Keratinocyte (primary cell): ENCODE measurements at regions not wholly inside any gene's neighbourhood (a gene's known extent, or its start where the extent isn't known, plus 50 kb on each side); places are given as distances from the start of the nearest gene placed in this dataset.

ENCODE experiments used
- DNase-seq: peaks from one replicate; pipeline ENCODE4 v3.0.0-alpha.2; 2011; ENCODE audit warnings: low read depth, missing footprints, low spot score
- FAIRE-seq: peaks from 2 replicates; lab custom pipeline; 2011; peaks lifted over from hg19 to GRCh38; lab: Jason Lieb, UNC
- H2AFZ ChIP-seq: 2 replicates; pipeline ENCODE4 v1.6.0; 2012; ENCODE audit warnings: low read length, control low read depth, inconsistent platforms; ENCODE audit not compliant: control insufficient read depth
- H3K27ac ChIP-seq: 2 replicates; pipeline ENCODE4 v1.5.1; 2011; ENCODE audit warnings: low read length; ENCODE audit not compliant: control insufficient read depth, insufficient read depth
- H3K27me3 ChIP-seq: 3 replicates; pipeline ENCODE4 v1.6.0; 2011; ENCODE audit warnings: low read length; ENCODE audit not compliant: control insufficient read depth, insufficient read depth; ENCODE audit errors: extremely low read depth
- H3K36me3 ChIP-seq, 2 experiments: 2 replicates in 1 of 2; 3 replicates in 1 of 2; pipeline ENCODE4 v1.5.1; 2011; ENCODE audit warnings: low read length in 2 of 2, mild to moderate bottlenecking in 1 of 2; ENCODE audit not compliant: control insufficient read depth in 2 of 2, insufficient read depth in 2 of 2; ENCODE audit errors: extremely low read depth in 1 of 2
- H3K4me1 ChIP-seq: 3 replicates; pipeline ENCODE4 v1.5.1; 2011; ENCODE audit warnings: low read length; ENCODE audit not compliant: control insufficient read depth, insufficient read depth; ENCODE audit errors: extremely low read depth
- H3K4me2 ChIP-seq: 3 replicates; pipeline ENCODE4 v1.6.0; 2011; ENCODE audit warnings: low read depth, low read length; ENCODE audit not compliant: control insufficient read depth, insufficient read depth; ENCODE audit errors: extremely low read depth
- H3K4me3 ChIP-seq, 3 experiments: fragments of 200-600 bp in 1 of 3; sonication (generic) in 1 of 3; 2 replicates in 2 of 3; 3 replicates in 1 of 3; pipeline ENCODE4 v1.5.1; 2011 to 2016; ENCODE audit warnings: low read length in 3 of 3, mild to moderate bottlenecking in 3 of 3, control low read depth in 2 of 3, inconsistent platforms in 1 of 3, low read depth in 1 of 3, mixed read lengths in 1 of 3, mixed run types in 1 of 3, moderate library complexity in 1 of 3; ENCODE audit not compliant: control insufficient read depth in 2 of 3, insufficient read depth in 2 of 3; ENCODE audit errors: extremely low read depth in 1 of 3
- H3K79me2 ChIP-seq: 2 replicates; pipeline ENCODE4 v1.6.0; 2012; ENCODE audit warnings: low read length; ENCODE audit not compliant: control insufficient read depth, insufficient read depth
- H3K9ac ChIP-seq: 3 replicates; pipeline ENCODE4 v1.6.0; 2011; ENCODE audit warnings: low read length; ENCODE audit not compliant: control insufficient read depth, insufficient read depth; ENCODE audit errors: extremely low read depth
- H3K9me1 ChIP-seq: 3 replicates; pipeline ENCODE4 v1.6.0; 2011; ENCODE audit warnings: low read length; ENCODE audit not compliant: control insufficient read depth, insufficient read depth; ENCODE audit errors: extremely low read depth
- H3K9me3 ChIP-seq: 2 replicates; pipeline ENCODE4 v1.5.1; 2012; ENCODE audit warnings: low read depth, low read length; ENCODE audit not compliant: control insufficient read depth
- H4K20me1 ChIP-seq: 3 replicates; pipeline ENCODE4 v1.6.0; 2011; ENCODE audit warnings: low read length; ENCODE audit not compliant: control insufficient read depth, insufficient read depth; ENCODE audit errors: extremely low read depth
- CTCF ChIP-seq, 3 experiments: IDR thresholded peaks in 1 of 3; conservative IDR thresholded peaks in 1 of 3; optimal IDR thresholded peaks in 1 of 3; 2 replicates in 2 of 3; 3 replicates in 1 of 3; pipeline versions ENCODE3 to v1.5.1; 2011; ENCODE audit warnings: low read length in 3 of 3, mild to moderate bottlenecking in 3 of 3, moderate library complexity in 2 of 3, control low read depth in 1 of 3, inconsistent platforms in 1 of 3; ENCODE audit not compliant: insufficient read depth in 2 of 3; ENCODE audit errors: extremely low read depth in 1 of 3
- EZH2 ChIP-seq: IDR thresholded peaks from one replicate; pipeline ENCODE4 v1.6.1; 2012; ENCODE audit warnings: inconsistent platforms, mild to moderate bottlenecking, low read length, moderate library complexity
- dilution Hi-C: fragments of 300-500 bp; cut with MboI; formaldehyde crosslinking; loops from one replicate; pipeline ENCODE4 v1.7.0; 2020; ENCODE audit warnings: low sequenced_read_pairs; ENCODE audit not compliant: extremely low pct_ligation_motif_present

- Histone ChIP-seq H4K20me1 (no peaks in the 10 kb centered on the region), H3K27ac (no peak overlapping the region), H3K9ac (no peak overlapping the region), H3K79me2 (no peaks in the 10 kb centered on the region), H3K4me1 (no peaks in the 10 kb centered on the region), H3K4me2 (no peak overlapping the region), H3K9me3 (no peaks in the 10 kb centered on the region), H3K36me3 (no peaks in the 10 kb centered on the region), H3K9me1 (no peaks in the 10 kb centered on the region), H2AFZ (no peak overlapping the region), H3K27me3 (no peaks in the 10 kb centered on the region), H3K4me3 (no peak overlapping the region)
- FAIRE-seq, result no peak
- dilution Hi-C loops, result no loop called here
- no peak for DNase-seq
- TF ChIP-seq EZH2 (no peak), CTCF (optimal IDR thresholded peaks at IDR 0.05 in 1 of 3, IDR thresholded peaks at IDR 0.05 in 1 of 3, conservative IDR thresholded peaks at IDR 0.05 in 1 of 3; ENCODE audit: extremely low read depth in 1 of 3, insufficient read depth in 2 of 3, low read length in 3 of 3) (no peak)
Observed at GRCh38 chr4:174141876-174142275, 141.6 kb downstream of the FBXO8 start.

- H3K9ac ChIP-seq, result no peak overlapping the region
- no peaks in the 10 kb centered on the region for H3K9me3 ChIP-seq
- H2AFZ ChIP-seq, result no peak overlapping the region
- no peaks in the 10 kb centered on the region for H3K9me1 ChIP-seq
- no peak for FAIRE-seq
- H4K20me1 ChIP-seq, result no peaks in the 10 kb centered on the region
- H3K4me2 ChIP-seq, result no peak overlapping the region
- TF ChIP-seq CTCF (optimal IDR thresholded peaks at IDR 0.05 in 1 of 3, IDR thresholded peaks at IDR 0.05 in 1 of 3, conservative IDR thresholded peaks at IDR 0.05 in 1 of 3; ENCODE audit: extremely low read depth in 1 of 3, insufficient read depth in 2 of 3, low read length in 3 of 3) (no peak), EZH2 (no peak)
- H3K27ac ChIP-seq, result no peak overlapping the region
- no peak for DNase-seq
- H3K4me1 ChIP-seq, result no peaks in the 10 kb centered on the region
- no peak overlapping the region for H3K4me3 ChIP-seq
- no peaks in the 10 kb centered on the region for H3K79me2 ChIP-seq
- H3K27me3 ChIP-seq, result no peaks in the 10 kb centered on the region
- H3K36me3 ChIP-seq, result no peaks in the 10 kb centered on the region
- dilution Hi-C loops, result no loop called here
Observed at GRCh38 chr4:174138616-174139015, 144.9 kb downstream of the FBXO8 start.
